HEK293 (cell line): ENCODE measurements at regions not wholly inside any gene's neighbourhood (a gene's known extent, or its start where the extent isn't known, plus 50 kb on each side); places are given as distances from the start of the nearest gene placed in this dataset.

Source experiments
- CTCF ChIA-PET: fragments of 350-600 bp; formaldehyde crosslinking; extraction: SDS; loops from one replicate; lab custom pipeline; 2021; ENCODE audit warnings: antibody characterized with exemption; lab: Yijun Ruan, JAX
- POLR2A ChIA-PET: fragments of 300-600 bp; formaldehyde crosslinking; extraction: SDS; loops from one replicate; lab custom pipeline; 2020; ENCODE audit warnings: antibody characterized with exemption, inconsistent platforms; lab: Yijun Ruan, JAX
- H3K27ac ChIP-seq: fragments of 200-500 bp; sonication (Bioruptor generic); 2 replicates; pipeline ENCODE4 v1.5.1; 2014; ENCODE audit warnings: low read depth, low read length, control low read depth, inconsistent platforms; ENCODE audit errors: extremely low read depth
- H3K36me3 ChIP-seq, 2 experiments: fragments of 200-500 bp in 1 of 2; sonication (Bioruptor generic) in 1 of 2; 1 replicate in 1 of 2; 2 replicates in 1 of 2; pipeline ENCODE4 v1.5.1; 2014 to 2017; ENCODE audit warnings: inconsistent platforms in 2 of 2, low read length in 2 of 2; ENCODE audit not compliant: control insufficient read depth in 2 of 2, insufficient read depth in 1 of 2
- H3K4me1 ChIP-seq: fragments of 200-500 bp; sonication (Bioruptor generic); 2 replicates; pipeline ENCODE4 v1.5.1; 2014; ENCODE audit warnings: mild to moderate bottlenecking, low read length, inconsistent platforms; ENCODE audit not compliant: control insufficient read depth, insufficient read depth
- H3K4me3 ChIP-seq: 2 replicates; pipeline ENCODE4 v1.5.1; 2011; ENCODE audit warnings: low read depth, mild to moderate bottlenecking, control low read depth, low read length, moderate library complexity
- H3K9me3 ChIP-seq: fragments of 200-500 bp; sonication (Bioruptor generic); 2 replicates; pipeline ENCODE4 v1.5.1; 2014; ENCODE audit warnings: low read depth, low read length, inconsistent platforms; ENCODE audit not compliant: control insufficient read depth, insufficient read depth
- SCRT2 ChIP-seq: fragments of 450-650 bp; formaldehyde crosslinking; IDR thresholded peaks from 2 replicates; pipeline ENCODE4 v1.5.1; 2016; ENCODE audit warnings: missing biosample characterization, missing genetic modification characterization
- ZFHX2 ChIP-seq: fragments of 450-650 bp; formaldehyde crosslinking; conservative IDR thresholded peaks from 2 replicates; pipeline ENCODE4 v1.5.1; 2016; ENCODE audit warnings: missing biosample characterization, missing genetic modification characterization
- ZNF2 ChIP-seq: fragments of 450-650 bp; formaldehyde crosslinking; IDR thresholded peaks from 2 replicates; pipeline ENCODE4 v1.5.1; 2016; ENCODE audit warnings: missing biosample characterization, missing genetic modification characterization
- ZNF248 ChIP-seq: fragments of 450-650 bp; formaldehyde crosslinking; IDR thresholded peaks from 2 replicates; pipeline ENCODE4 v1.5.1; 2017; ENCODE audit warnings: missing biosample characterization, missing genetic modification characterization
- ZNF274 ChIP-seq, 2 experiments: fragments of 200-500 bp in 1 of 2; fragments of 450-650 bp in 1 of 2; sonication (Bioruptor generic) in 1 of 2; formaldehyde crosslinking in 1 of 2; IDR thresholded peaks; 2 replicates each; pipeline versions ENCODE4 v1.5.1 to v1.6.1; 2014 to 2016; ENCODE audit warnings: borderline replicate concordance in 1 of 2, inconsistent platforms in 1 of 2, low read length in 1 of 2, missing biosample characterization in 1 of 2, missing genetic modification characterization in 1 of 2
- ZNF335 ChIP-seq: fragments of 450-650 bp; formaldehyde crosslinking; conservative IDR thresholded peaks from 2 replicates; pipeline ENCODE4 v1.5.1; 2016; ENCODE audit warnings: missing biosample characterization, missing genetic modification characterization
- ZNF404 ChIP-seq: fragments of 450-650 bp; formaldehyde crosslinking; IDR thresholded peaks from 2 replicates; pipeline ENCODE4 v1.5.1; 2017; ENCODE audit warnings: missing biosample characterization, missing genetic modification characterization
- ZNF626 ChIP-seq: fragments of 450-650 bp; sonication (Bioruptor Pico); formaldehyde crosslinking; IDR thresholded peaks from 2 replicates; pipeline ENCODE4 v1.5.1; 2018; ENCODE audit warnings: missing biosample characterization, missing genetic modification characterization, inconsistent platforms
- ZNF658 ChIP-seq: fragments of 450-650 bp; formaldehyde crosslinking; IDR thresholded peaks from 2 replicates; pipeline ENCODE4; 2016; ENCODE audit warnings: missing biosample characterization, missing genetic modification characterization
- ZNF747 ChIP-seq: fragments of 450-650 bp; formaldehyde crosslinking; IDR thresholded peaks from 2 replicates; pipeline ENCODE4 v1.5.1; 2016; ENCODE audit warnings: missing biosample characterization, missing genetic modification characterization
- ZNF776 ChIP-seq: fragments of 450-650 bp; formaldehyde crosslinking; IDR thresholded peaks from 2 replicates; pipeline ENCODE4 v1.5.0; 2017; ENCODE audit warnings: missing biosample characterization, missing genetic modification characterization, borderline replicate concordance
- TF ChIP-seq, protein P1 (sequence below): fragments of 450-650 bp; formaldehyde crosslinking; IDR thresholded peaks from 2 replicates; pipeline ENCODE4 v1.5.1; 2016; ENCODE audit warnings: missing biosample characterization, missing genetic modification characterization, borderline replicate concordance
- TF ChIP-seq, protein P2 (sequence below): fragments of 450-650 bp; formaldehyde crosslinking; IDR thresholded peaks from 2 replicates; pipeline ENCODE4 v1.5.1; 2016; ENCODE audit warnings: missing biosample characterization, missing genetic modification characterization
- TF ChIP-seq, protein P3 (sequence below): fragments of 450-650 bp; formaldehyde crosslinking; IDR thresholded peaks from 2 replicates; pipeline ENCODE4 v1.5.1; 2017; ENCODE audit warnings: missing biosample characterization, missing genetic modification characterization
- TF ChIP-seq, protein P4 (sequence below): fragments of 450-650 bp; formaldehyde crosslinking; IDR thresholded peaks from 2 replicates; pipeline ENCODE4 v1.5.1; 2016; ENCODE audit warnings: missing biosample characterization, missing genetic modification characterization
- TF ChIP-seq, protein P5 (sequence below): fragments of 450-650 bp; IDR thresholded peaks from 2 replicates; pipeline ENCODE4 v1.5.1; 2018; ENCODE audit warnings: missing biosample characterization, missing genetic modification characterization

DNA sequence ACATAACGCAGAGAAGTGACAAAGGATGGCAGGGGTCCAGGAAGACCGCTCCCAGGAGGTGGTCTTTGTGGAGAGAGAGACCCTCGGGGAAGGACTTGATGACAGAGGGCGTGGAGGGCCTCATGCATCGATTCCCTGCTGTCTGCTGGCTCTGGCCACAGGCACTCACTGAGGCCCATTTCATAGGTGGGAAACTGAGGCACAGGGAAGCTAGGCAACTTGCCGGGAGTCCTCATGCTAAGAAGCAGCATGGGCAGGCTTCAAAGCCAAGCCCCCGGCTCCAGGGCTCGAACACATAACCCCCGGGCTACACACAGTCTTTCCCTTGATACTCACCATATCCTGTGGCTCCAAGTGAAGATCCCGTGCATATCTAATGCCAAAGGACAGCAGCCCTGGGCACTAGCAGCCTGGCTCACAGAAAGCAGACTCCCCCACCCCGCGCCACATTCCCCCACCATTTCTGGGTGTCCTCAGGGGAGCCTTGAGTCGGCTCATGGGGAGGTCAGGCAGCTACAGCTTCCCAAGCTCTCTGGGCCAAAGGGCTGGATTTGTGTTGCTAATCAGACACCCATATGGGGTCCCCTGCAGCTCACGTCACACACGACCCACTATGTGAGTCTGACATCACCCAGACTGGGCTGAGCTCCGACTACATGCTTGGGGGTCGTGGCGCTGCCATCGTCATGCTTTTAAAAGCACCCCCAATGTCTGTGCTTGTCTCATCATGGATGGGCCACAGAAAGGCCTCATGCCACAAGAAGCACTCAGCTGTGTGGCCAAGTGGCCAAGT lies 130.9 kb upstream of the PMEPA1 start:
- H3K4me1 ChIP-seq, result no peaks in the 10 kb centered on the region
- ChIA-PET CTCF (interaction anchor here (0.6 kb wide), 1 partner anchor 139 kb away, joined by 3 read pairs; no protein-coding TSS in a partner anchor), POLR2A (no interaction called here)

DNA sequence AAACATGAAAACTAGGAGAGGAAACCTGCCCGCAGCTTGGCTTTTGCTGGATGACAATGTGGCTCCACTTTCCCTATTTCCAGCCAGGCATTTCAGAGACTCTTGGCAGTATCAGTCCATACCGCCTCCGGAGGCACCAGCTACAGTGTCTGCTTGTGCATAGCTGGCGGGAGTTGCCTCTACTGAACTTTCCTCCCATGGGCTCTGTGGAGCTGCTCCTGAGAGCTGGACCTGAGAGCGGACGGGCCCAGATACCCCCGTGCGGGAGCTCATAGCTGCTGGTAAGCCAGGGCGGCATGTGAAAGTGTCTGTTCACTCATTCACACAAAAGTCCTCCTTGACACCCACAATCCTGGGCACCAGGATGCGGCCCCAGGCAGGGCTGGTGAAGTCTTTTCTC lies 130.3 kb upstream of the PMEPA1 start:
- H3K4me1 ChIP-seq, result no peaks in the 10 kb centered on the region
- no peaks in the 10 kb centered on the region for H3K36me3 ChIP-seq
- ChIA-PET CTCF (no interaction called here), POLR2A (no interaction called here)
- H3K4me3 ChIP-seq, result no peak overlapping the region
- no peaks in the 10 kb centered on the region for H3K9me3 ChIP-seq
- H3K27ac ChIP-seq, result no peak overlapping the region
- no peak for TF ChIP-seq ZNF248 (tag by site-specific recombination)
- no peak for TF ChIP-seq ZNF626
- TF ChIP-seq ZNF335 (tag by site-specific recombination), result no peak
- TF ChIP-seq, protein P1, sequence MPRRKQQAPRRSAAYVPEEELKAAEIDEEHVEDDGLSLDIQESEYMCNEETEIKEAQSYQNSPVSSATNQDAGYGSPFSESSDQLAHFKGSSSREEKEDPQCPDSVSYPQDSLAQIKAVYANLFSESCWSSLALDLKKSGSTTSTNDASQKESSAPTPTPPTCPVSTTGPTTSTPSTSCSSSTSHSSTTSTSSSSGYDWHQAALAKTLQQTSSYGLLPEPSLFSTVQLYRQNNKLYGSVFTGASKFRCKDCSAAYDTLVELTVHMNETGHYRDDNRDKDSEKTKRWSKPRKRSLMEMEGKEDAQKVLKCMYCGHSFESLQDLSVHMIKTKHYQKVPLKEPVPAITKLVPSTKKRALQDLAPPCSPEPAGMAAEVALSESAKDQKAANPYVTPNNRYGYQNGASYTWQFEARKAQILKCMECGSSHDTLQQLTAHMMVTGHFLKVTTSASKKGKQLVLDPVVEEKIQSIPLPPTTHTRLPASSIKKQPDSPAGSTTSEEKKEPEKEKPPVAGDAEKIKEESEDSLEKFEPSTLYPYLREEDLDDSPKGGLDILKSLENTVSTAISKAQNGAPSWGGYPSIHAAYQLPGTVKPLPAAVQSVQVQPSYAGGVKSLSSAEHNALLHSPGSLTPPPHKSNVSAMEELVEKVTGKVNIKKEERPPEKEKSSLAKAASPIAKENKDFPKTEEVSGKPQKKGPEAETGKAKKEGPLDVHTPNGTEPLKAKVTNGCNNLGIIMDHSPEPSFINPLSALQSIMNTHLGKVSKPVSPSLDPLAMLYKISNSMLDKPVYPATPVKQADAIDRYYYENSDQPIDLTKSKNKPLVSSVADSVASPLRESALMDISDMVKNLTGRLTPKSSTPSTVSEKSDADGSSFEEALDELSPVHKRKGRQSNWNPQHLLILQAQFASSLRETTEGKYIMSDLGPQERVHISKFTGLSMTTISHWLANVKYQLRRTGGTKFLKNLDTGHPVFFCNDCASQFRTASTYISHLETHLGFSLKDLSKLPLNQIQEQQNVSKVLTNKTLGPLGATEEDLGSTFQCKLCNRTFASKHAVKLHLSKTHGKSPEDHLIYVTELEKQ (tag by site-specific recombination), result no peak
- TF ChIP-seq, protein P2, sequence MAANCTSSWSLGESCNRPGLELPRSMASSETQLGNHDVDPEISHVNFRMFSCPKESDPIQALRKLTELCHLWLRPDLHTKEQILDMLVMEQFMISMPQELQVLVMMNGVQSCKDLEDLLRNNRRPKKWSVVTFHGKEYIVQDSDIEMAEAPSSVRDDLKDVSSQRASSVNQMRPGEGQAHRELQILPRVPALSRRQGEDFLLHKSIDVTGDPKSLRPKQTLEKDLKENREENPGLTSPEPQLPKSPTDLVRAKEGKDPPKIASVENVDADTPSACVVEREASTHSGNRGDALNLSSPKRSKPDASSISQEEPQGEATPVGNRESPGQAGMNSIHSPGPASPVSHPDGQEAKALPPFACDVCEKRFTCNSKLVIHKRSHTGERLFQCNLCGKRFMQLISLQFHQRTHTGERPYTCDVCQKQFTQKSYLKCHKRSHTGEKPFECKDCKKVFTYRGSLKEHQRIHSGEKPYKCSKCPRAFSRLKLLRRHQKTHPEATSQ (tag by site-specific recombination), result no peak
- TF ChIP-seq, protein P3, sequence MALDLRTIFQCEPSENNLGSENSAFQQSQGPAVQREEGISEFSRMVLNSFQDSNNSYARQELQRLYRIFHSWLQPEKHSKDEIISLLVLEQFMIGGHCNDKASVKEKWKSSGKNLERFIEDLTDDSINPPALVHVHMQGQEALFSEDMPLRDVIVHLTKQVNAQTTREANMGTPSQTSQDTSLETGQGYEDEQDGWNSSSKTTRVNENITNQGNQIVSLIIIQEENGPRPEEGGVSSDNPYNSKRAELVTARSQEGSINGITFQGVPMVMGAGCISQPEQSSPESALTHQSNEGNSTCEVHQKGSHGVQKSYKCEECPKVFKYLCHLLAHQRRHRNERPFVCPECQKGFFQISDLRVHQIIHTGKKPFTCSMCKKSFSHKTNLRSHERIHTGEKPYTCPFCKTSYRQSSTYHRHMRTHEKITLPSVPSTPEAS, result no peak
- no peak for TF ChIP-seq ZNF2 (tag by site-specific recombination)
- no peak for TF ChIP-seq ZNF747
- TF ChIP-seq, protein P4, sequence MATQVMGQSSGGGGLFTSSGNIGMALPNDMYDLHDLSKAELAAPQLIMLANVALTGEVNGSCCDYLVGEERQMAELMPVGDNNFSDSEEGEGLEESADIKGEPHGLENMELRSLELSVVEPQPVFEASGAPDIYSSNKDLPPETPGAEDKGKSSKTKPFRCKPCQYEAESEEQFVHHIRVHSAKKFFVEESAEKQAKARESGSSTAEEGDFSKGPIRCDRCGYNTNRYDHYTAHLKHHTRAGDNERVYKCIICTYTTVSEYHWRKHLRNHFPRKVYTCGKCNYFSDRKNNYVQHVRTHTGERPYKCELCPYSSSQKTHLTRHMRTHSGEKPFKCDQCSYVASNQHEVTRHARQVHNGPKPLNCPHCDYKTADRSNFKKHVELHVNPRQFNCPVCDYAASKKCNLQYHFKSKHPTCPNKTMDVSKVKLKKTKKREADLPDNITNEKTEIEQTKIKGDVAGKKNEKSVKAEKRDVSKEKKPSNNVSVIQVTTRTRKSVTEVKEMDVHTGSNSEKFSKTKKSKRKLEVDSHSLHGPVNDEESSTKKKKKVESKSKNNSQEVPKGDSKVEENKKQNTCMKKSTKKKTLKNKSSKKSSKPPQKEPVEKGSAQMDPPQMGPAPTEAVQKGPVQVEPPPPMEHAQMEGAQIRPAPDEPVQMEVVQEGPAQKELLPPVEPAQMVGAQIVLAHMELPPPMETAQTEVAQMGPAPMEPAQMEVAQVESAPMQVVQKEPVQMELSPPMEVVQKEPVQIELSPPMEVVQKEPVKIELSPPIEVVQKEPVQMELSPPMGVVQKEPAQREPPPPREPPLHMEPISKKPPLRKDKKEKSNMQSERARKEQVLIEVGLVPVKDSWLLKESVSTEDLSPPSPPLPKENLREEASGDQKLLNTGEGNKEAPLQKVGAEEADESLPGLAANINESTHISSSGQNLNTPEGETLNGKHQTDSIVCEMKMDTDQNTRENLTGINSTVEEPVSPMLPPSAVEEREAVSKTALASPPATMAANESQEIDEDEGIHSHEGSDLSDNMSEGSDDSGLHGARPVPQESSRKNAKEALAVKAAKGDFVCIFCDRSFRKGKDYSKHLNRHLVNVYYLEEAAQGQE, result no peak
- TF ChIP-seq SCRT2 (tag by site-specific recombination), result no peak
- no peak for TF ChIP-seq ZNF274 (IDR thresholded peaks at IDR 0.05; ENCODE audit: low read length)
- TF ChIP-seq ZNF274 (tag by site-specific recombination; IDR thresholded peaks at IDR 0.05; ENCODE audit: borderline replicate concordance), result no peak
- no peak for TF ChIP-seq ZNF776 (tag by site-specific recombination)

More for the DNA sequence above, 130.9 kb upstream of the PMEPA1 start:
- no peaks in the 10 kb centered on the region for H3K9me3 ChIP-seq
- no peak for TF ChIP-seq ZNF658 (tag by site-specific recombination)
- TF ChIP-seq, protein P5, sequence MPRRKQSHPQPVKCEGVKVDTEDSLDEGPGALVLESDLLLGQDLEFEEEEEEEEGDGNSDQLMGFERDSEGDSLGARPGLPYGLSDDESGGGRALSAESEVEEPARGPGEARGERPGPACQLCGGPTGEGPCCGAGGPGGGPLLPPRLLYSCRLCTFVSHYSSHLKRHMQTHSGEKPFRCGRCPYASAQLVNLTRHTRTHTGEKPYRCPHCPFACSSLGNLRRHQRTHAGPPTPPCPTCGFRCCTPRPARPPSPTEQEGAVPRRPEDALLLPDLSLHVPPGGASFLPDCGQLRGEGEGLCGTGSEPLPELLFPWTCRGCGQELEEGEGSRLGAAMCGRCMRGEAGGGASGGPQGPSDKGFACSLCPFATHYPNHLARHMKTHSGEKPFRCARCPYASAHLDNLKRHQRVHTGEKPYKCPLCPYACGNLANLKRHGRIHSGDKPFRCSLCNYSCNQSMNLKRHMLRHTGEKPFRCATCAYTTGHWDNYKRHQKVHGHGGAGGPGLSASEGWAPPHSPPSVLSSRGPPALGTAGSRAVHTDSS (tag by site-specific recombination), result no peak
- TF ChIP-seq ZFHX2 (tag by site-specific recombination), result no peak
- TF ChIP-seq ZNF404 (tag by site-specific recombination), result no peak
- TF ChIP-seq, protein P1 (tag by site-specific recombination), result no peak
- no peaks in the 10 kb centered on the region for H3K36me3 ChIP-seq
- no peak overlapping the region for H3K27ac ChIP-seq
- no peak overlapping the region for H3K4me3 ChIP-seq
